ENCODE measurements at regions not wholly inside any gene's neighbourhood (a gene's known extent, or its start where the extent isn't known, plus 50 kb on each side); places are given as distances from the start of the nearest gene placed in this dataset.

DNA sequence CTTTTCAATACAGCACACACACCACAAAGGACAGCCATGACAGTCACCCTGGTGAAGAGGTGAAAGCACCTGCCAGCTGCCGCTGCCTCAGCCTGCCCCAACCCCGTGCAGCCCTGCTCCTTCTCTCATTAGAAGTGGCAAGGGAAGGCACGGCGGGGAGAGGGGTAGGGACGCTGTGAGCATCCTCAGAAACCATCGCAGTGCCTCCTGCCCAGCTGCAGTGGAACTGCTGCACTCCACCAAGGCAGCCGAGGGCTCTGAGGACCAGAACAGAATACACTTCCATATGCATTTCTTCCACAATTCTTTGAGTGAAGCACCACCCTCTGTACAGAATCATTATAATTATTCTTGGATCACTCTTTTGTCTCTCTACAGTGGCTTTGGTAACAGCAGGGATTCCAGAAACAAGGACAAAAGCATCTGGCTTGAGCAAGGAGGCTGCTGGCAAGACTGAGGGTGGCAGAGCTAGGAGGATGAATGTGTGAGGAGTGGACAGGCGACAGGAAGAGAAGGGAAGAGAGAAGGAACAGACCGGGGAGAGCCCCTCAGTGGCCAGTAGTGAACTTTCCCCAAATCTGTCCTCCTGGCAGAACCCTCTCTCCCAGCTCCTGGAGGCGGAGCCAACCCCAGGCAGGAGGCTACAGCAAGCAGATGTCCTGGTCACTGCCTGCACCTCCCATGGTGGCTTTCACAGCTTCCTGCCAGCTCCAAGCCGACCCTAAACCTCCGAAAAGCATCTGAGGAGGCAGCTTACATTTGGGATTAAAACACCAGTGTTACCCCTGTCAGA is 73.2 kb downstream of the MTNR1A start:
- TF ChIP-seq, protein P1, sequence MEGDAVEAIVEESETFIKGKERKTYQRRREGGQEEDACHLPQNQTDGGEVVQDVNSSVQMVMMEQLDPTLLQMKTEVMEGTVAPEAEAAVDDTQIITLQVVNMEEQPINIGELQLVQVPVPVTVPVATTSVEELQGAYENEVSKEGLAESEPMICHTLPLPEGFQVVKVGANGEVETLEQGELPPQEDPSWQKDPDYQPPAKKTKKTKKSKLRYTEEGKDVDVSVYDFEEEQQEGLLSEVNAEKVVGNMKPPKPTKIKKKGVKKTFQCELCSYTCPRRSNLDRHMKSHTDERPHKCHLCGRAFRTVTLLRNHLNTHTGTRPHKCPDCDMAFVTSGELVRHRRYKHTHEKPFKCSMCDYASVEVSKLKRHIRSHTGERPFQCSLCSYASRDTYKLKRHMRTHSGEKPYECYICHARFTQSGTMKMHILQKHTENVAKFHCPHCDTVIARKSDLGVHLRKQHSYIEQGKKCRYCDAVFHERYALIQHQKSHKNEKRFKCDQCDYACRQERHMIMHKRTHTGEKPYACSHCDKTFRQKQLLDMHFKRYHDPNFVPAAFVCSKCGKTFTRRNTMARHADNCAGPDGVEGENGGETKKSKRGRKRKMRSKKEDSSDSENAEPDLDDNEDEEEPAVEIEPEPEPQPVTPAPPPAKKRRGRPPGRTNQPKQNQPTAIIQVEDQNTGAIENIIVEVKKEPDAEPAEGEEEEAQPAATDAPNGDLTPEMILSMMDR (IDR thresholded peaks at IDR 0.05; ENCODE audit: low read depth, low read length) = no peak
- no peak for DNase-seq (ENCODE audit: low read depth in 1 of 2, low spot score in 1 of 2)
- Histone ChIP-seq H3K4me3 (no peak overlapping the region), H3K36me3 (no peaks in the 10 kb centered on the region), H3K9me3 (ENCODE audit: low read depth) (no peaks in the 10 kb centered on the region), H3K4me1 (ENCODE audit: low read depth) (no peaks in the 10 kb centered on the region), H3K27ac (no peak overlapping the region), H3K27me3 (peaks cover 3% of the 10 kb centered on the region)

DNA sequence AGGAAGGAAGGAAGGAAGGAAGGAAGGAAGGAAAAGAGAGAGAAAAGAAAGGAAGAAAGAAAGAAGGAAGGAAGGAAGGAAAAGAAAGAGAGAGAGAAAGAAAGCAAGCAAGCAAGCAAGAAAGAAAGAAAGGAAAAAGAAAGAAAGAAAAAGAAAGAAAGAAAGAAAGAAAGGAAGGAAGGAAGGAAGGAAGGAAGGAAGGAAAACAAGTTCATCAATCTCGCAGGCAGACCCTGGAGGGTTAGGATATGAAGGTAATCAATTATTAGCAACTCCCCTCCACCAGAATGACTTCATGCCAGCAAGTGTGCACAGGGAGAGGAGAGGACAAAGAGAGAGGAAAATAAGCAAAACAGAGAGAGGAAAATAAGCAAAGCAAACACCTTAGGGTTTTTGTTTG is 80.2 kb downstream of the MTNR1A start:
- Histone ChIP-seq H3K27ac (no peak overlapping the region), H3K4me1 (ENCODE audit: low read depth) (peaks cover 3% of the 10 kb centered on the region), H3K27me3 (no peaks in the 10 kb centered on the region), H3K4me3 (no peak overlapping the region), H3K9me3 (ENCODE audit: low read depth) (no peaks in the 10 kb centered on the region), H3K36me3 (no peaks in the 10 kb centered on the region)
- no peak for DNase-seq (ENCODE audit: low read depth in 1 of 2, low spot score in 1 of 2)
- TF ChIP-seq, protein P1 (IDR thresholded peaks at IDR 0.05; ENCODE audit: low read depth, low read length) = no peak

DNA sequence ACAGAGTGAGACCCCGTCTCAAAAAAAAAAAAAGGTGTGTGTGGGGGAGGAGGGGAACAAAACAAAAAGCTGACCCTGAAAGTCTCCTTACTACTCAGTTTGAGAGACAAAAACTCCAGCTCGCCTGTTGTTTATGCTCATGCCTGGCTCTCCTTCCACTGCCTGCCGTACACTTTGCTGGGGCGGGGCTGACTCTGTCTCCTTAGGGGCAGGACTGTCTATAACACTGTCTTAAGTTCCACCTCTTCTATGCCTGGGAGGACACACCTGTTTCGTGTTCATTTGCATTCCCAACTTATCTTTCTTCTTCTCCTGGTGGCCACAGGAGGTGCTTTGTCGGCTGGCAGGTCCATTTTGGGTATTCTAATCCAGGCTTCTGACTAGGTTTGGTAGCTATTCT is 81.4 kb downstream of the MTNR1A start:
- no peak for DNase-seq (ENCODE audit: low read depth in 1 of 2, low spot score in 1 of 2)
- H3K27ac ChIP-seq = no peak overlapping the region
- H3K36me3 ChIP-seq = no peaks in the 10 kb centered on the region
- H3K4me3 ChIP-seq = no peak overlapping the region
- H3K4me1 ChIP-seq (ENCODE audit: low read depth) = peaks cover 3% of the 10 kb centered on the region
- no peaks in the 10 kb centered on the region for H3K27me3 ChIP-seq
- TF ChIP-seq, protein P1 (IDR thresholded peaks at IDR 0.05; ENCODE audit: low read depth, low read length) = no peak
- no peaks in the 10 kb centered on the region for H3K9me3 ChIP-seq (ENCODE audit: low read depth)

DNA sequence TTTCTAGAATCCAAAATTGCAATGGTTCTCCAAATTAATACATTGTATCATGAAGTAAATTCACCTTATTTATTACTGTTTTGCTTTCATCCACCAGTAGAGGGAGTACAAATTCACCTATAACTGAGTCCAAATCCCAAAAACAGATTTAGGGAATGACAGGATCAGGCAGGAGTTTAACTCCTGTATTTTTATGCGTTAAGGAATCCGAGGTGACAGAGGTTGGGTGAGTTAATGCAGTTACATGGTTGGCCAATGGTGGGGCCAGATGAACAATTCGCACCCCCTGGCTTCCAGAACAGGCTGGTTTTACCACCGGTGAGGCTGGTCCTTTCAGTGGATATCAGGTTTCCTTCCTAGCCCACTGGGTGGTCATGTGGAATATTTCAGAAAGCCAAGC is 82.4 kb downstream of the MTNR1A start:
- no peaks in the 10 kb centered on the region for H3K27me3 ChIP-seq
- H3K4me1 ChIP-seq (ENCODE audit: low read depth) = peaks cover 3% of the 10 kb centered on the region
- no peaks in the 10 kb centered on the region for H3K36me3 ChIP-seq
- H3K4me3 ChIP-seq = no peak overlapping the region
- H3K27ac ChIP-seq = no peak overlapping the region
- peak; percentile 34 to 66 for DNase-seq (ENCODE audit: low read depth in 1 of 2, low spot score in 1 of 2)
- TF ChIP-seq, protein P1 (IDR thresholded peaks at IDR 0.05; ENCODE audit: low read depth, low read length) = peak; percentile 68
- no peaks in the 10 kb centered on the region for H3K9me3 ChIP-seq (ENCODE audit: low read depth)

DNA sequence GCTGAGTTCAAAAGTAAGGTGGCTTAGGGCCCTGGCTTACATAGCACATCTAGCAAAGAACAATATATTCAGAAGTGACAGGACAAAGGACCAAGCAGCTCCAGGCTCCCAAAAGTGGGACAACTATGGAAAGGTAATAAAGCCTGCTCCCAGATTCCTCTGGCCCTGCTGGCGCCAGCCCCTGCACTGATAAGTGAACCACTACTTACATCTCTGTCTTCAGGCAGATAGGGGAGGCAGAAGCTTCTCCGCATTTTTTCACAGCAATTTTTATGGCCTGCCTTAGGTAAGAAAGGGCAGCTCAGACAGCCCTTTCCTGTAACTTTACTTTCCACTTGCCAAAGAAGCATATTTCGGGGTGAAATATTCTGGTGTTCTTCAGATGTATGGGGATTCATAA is 83.9 kb downstream of the MTNR1A start:
- peak in 1 of 2 donors; percentile 6 for DNase-seq (ENCODE audit: low read depth in 1 of 2, low spot score in 1 of 2)
- Histone ChIP-seq H3K4me1 (ENCODE audit: low read depth) (peaks cover 3% of the 10 kb centered on the region), H3K9me3 (ENCODE audit: low read depth) (no peaks in the 10 kb centered on the region), H3K27ac (no peak overlapping the region), H3K36me3 (no peaks in the 10 kb centered on the region), H3K27me3 (no peaks in the 10 kb centered on the region), H3K4me3 (no peak overlapping the region)
- TF ChIP-seq, protein P1 (IDR thresholded peaks at IDR 0.05; ENCODE audit: low read depth, low read length) = no peak

All from cardiac muscle cell (in vitro differentiated cells and primary cell).